GM12891 (cell line): ENCODE measurements at regions not wholly inside any gene's neighbourhood (a gene's known extent, or its start where the extent isn't known, plus 50 kb on each side); places are given as distances from the start of the nearest gene placed in this dataset.

Experiments
- POLR2A ChIP-seq: IDR thresholded peaks from 2 replicates; pipeline ENCODE4 v1.6.1; 2011; ENCODE audit warnings: low read depth, low read length, control low read depth
- POLR2AphosphoS5 ChIP-seq: IDR thresholded peaks from 2 replicates; pipeline ENCODE4 v1.6.1; 2011; ENCODE audit warnings: low read depth, low read length, control low read depth
- POU2F2 ChIP-seq: IDR thresholded peaks from 2 replicates; pipeline ENCODE4 v1.6.1; 2011; ENCODE audit warnings: low read depth, mild to moderate bottlenecking, control low read depth, low read length, moderate library complexity

GRCh38 chr18:51936115-51936514 is 403.9 kb upstream of the DCC start:
- TF ChIP-seq POU2F2 (no peak), POLR2AphosphoS5 (no peak), POLR2A (no peak)
